Gastrocnemius medialis (tissue), 4 donors: ENCODE measurements at regions not wholly inside any gene's neighbourhood (a gene's known extent, or its start where the extent isn't known, plus 50 kb on each side); places are given as distances from the start of the nearest gene placed in this dataset.
"Not testable (repeated sequence)": the region's sequence is repeated elsewhere in the genome, so short reads cannot be mapped to it uniquely, and the experiment has no call there.

ENCODE experiments used
- ATAC-seq, 2 donors: fragments of 150-250 bp; one replicate each; pipeline ENCODE4 v1.9.1; 2016
- DNase-seq, 2 donors: peaks; one replicate each; pipeline ENCODE4 v3.0.0-alpha.2; 2019
- H3K27ac ChIP-seq, 4 donors: fragments of 200-600 bp; sonication (generic); 1 replicate in 1 of 4; 2 replicates in 3 of 4; pipeline ENCODE4 v1.5.1; 2016 to 2018; ENCODE audit warnings: mild to moderate bottlenecking in 2 of 4, moderate library complexity in 1 of 4
- H3K27me3 ChIP-seq, 3 donors: fragments of 200-600 bp; sonication (generic) in 2 of 3; 1 replicate in 1 of 3; 2 replicates in 2 of 3; pipeline versions ENCODE4 v1.5.1 to v1.6.0; 2016 to 2019; ENCODE audit warnings: mild to moderate bottlenecking in 1 of 3, moderate library complexity in 1 of 3
- H3K36me3 ChIP-seq, 2 donors: fragments of 200-600 bp; sonication (generic) in 1 of 2; one replicate each; pipeline ENCODE4 v1.5.1; 2017 to 2018
- H3K4me1 ChIP-seq, 2 donors: fragments of 200-600 bp; sonication (generic) in 1 of 2; one replicate each; pipeline ENCODE4 v1.5.1; 2016 to 2017; ENCODE audit warnings: mild to moderate bottlenecking in 2 of 2
- H3K4me3 ChIP-seq, 4 donors: fragments of 200-600 bp; sonication (generic) in 3 of 4; 1 replicate in 1 of 4; 2 replicates in 3 of 4; pipeline ENCODE4 v1.5.1; 2016 to 2019; ENCODE audit warnings: mild to moderate bottlenecking in 2 of 4
- H3K9me3 ChIP-seq, 3 donors: fragments of 200-600 bp; sonication (generic) in 2 of 3; 1 replicate in 1 of 3; 2 replicates in 2 of 3; pipeline ENCODE4 v1.5.1; 2016 to 2019
- POLR2A ChIP-seq, 2 donors: fragments of 450-650 bp; IDR thresholded peaks; one replicate each; pipeline ENCODE4 v1.6.1; 2017; ENCODE audit warnings: antibody characterized with exemption in 2 of 2, mild to moderate bottlenecking in 2 of 2, moderate library complexity in 2 of 2
- in situ Hi-C, 4 donors: fragments of 200-750 bp; cut with MboI; loops; one replicate each; pipeline versions ENCODE4 v1.15.0 to v1.8.0; 2017; ENCODE audit warnings: low sequenced_read_pairs in 4 of 4
- intact Hi-C: fragments of 100-400 bp; cut with DNase I; formaldehyde crosslinking; loops from one replicate; pipeline ENCODE4 v1.15.1; 2023; ENCODE audit warnings: low total_unique reads
- TF ChIP-seq, protein P1 (sequence below), 5 experiments: fragments of 450-650 bp in 3 of 5; fragments of 200-600 bp in 2 of 5; sonication (generic) in 2 of 5; IDR thresholded peaks in 4 of 5; conservative IDR thresholded peaks in 1 of 5; 1 replicate in 4 of 5; 2 replicates in 1 of 5; pipeline ENCODE4 v1.5.1; 2016 to 2019; ENCODE audit warnings: antibody characterized with exemption in 5 of 5, mild to moderate bottlenecking in 3 of 5, moderate library complexity in 3 of 5

DNA sequence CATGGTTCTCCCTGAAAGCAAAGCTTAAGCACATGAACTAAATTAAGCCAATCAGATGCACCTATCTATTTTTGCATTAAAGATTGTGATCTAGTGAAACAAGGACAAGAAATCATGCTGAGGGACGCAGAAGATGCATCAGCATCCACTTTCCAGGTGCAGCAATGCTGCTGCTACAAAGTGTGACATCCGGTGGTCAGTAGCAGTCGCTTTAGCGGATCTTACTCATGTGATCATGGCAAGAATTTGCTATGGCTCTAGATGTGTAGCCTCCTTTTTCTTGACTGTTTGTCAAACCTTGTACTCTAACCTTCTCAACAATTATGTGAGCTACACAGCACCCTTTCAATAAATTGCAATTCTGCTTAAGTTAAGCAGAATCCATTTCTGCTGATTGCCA lies 126.8 kb upstream of the SMLR1 start:
- H3K4me1 ChIP-seq = no peaks in the 10 kb centered on the region
- intact Hi-C loops (no loop called here), in situ Hi-C loops (loop anchor here in 3 of 4 donors (10.0 kb wide), 1 partner anchor 376 kb away; no protein-coding TSS in a partner anchor)
- H3K9me3 ChIP-seq = no peaks in the 10 kb centered on the region
- no peaks in the 10 kb centered on the region for H3K27me3 ChIP-seq
- no peak overlapping the region for H3K4me3 ChIP-seq
- no peaks in the 10 kb centered on the region for H3K36me3 ChIP-seq
- TF ChIP-seq, protein P1, sequence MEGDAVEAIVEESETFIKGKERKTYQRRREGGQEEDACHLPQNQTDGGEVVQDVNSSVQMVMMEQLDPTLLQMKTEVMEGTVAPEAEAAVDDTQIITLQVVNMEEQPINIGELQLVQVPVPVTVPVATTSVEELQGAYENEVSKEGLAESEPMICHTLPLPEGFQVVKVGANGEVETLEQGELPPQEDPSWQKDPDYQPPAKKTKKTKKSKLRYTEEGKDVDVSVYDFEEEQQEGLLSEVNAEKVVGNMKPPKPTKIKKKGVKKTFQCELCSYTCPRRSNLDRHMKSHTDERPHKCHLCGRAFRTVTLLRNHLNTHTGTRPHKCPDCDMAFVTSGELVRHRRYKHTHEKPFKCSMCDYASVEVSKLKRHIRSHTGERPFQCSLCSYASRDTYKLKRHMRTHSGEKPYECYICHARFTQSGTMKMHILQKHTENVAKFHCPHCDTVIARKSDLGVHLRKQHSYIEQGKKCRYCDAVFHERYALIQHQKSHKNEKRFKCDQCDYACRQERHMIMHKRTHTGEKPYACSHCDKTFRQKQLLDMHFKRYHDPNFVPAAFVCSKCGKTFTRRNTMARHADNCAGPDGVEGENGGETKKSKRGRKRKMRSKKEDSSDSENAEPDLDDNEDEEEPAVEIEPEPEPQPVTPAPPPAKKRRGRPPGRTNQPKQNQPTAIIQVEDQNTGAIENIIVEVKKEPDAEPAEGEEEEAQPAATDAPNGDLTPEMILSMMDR (IDR thresholded peaks at IDR 0.05 in 4 of 5, conservative IDR thresholded peaks at IDR 0.05 in 1 of 5) = no peak
- TF ChIP-seq POLR2A (IDR thresholded peaks at IDR 0.05) = no peak
- DNase-seq (no peak), ATAC-seq (no peak)
- H3K27ac ChIP-seq = no peak overlapping the region

DNA sequence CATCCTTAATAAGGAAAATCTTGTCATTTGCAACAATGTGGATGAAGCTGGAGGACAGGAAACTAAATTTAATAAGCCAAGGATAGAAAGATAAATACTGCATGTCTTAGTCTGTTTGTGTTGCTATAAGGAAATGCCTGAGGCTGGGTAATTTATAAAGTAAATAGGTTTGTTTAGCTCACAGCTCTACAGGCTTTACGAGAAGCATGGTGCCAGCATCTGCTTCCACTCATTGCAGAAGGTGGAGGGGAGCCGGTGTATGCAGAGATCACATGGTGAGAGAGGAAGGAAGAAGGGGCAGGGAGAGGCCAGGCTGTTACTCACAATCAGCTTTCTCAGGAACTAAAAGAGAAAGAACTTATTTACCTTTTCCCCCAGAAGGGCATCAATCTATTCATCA lies 118.9 kb upstream of the SMLR1 start:
- H3K4me1 ChIP-seq = no peaks in the 10 kb centered on the region
- no peaks in the 10 kb centered on the region for H3K36me3 ChIP-seq
- no peak overlapping the region for H3K27ac ChIP-seq
- no peak for TF ChIP-seq POLR2A (IDR thresholded peaks at IDR 0.05)
- TF ChIP-seq, protein P1 (IDR thresholded peaks at IDR 0.05 in 4 of 5, conservative IDR thresholded peaks at IDR 0.05 in 1 of 5) = no peak
- no peaks in the 10 kb centered on the region for H3K27me3 ChIP-seq
- no peak overlapping the region for H3K4me3 ChIP-seq
- DNase-seq (no peak), ATAC-seq (no peak)
- intact Hi-C loops (no loop called here), in situ Hi-C loops (loop anchor here in 3 of 4 donors (10.0 kb wide), 1 partner anchor 384 kb away; no protein-coding TSS in a partner anchor)
- H3K9me3 ChIP-seq = no peaks in the 10 kb centered on the region

DNA sequence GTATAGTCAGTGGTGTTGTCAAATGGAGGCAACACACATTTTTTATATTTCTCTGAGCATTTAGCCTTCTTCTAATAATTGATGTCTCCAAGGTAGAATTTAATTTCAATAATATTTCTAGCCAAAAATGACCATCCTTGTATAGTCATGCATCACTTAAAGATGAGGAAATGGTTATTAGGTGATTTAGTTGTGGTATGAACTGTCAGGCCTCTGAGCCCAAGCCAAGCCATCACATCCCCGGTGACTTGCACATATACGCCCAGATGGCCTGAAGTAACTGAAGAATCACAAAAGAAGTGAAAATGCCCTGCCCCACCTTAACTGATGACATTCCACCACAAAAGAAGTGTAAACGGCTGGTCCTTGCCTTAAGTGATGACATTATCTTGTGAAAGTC lies 115.6 kb upstream of the SMLR1 start:
- H3K27ac ChIP-seq, H3K36me3 ChIP-seq, ATAC-seq, DNase-seq, in situ Hi-C loops, H3K4me1 ChIP-seq, H3K4me3 ChIP-seq, intact Hi-C loops, H3K27me3 ChIP-seq, H3K9me3 ChIP-seq: not testable (repeated sequence)

DNA sequence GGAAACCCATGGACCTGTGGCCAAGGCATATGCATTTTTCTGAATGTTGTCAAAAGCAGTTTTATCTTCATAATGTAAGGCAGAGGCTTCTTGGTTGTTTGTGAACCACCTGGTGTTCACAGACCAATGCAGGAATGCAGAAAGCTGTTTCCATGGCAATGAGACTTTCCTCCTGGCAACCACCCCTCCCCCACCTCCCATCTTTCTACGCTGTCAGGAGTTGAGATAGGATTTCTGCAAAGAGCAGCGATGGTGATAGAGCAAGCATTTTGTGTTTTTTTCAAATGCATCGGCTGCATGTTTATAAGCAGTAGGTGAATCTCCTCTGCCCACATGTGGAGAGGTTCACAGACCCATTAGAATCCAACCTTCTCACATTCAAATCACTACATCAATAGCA lies 114.1 kb upstream of the SMLR1 start:
- no peaks in the 10 kb centered on the region for H3K4me1 ChIP-seq
- H3K9me3 ChIP-seq = no peaks in the 10 kb centered on the region
- intact Hi-C loops = no loop called here
- DNase-seq (no peak), ATAC-seq (no peak)
- in situ Hi-C loops = no loop called here
- no peaks in the 10 kb centered on the region for H3K27me3 ChIP-seq
- TF ChIP-seq, protein P1 (IDR thresholded peaks at IDR 0.05 in 4 of 5, conservative IDR thresholded peaks at IDR 0.05 in 1 of 5) = no peak
- no peak for TF ChIP-seq POLR2A (IDR thresholded peaks at IDR 0.05)
- no peaks in the 10 kb centered on the region for H3K36me3 ChIP-seq
- H3K4me3 ChIP-seq = no peak overlapping the region
- H3K27ac ChIP-seq = no peak overlapping the region

DNA sequence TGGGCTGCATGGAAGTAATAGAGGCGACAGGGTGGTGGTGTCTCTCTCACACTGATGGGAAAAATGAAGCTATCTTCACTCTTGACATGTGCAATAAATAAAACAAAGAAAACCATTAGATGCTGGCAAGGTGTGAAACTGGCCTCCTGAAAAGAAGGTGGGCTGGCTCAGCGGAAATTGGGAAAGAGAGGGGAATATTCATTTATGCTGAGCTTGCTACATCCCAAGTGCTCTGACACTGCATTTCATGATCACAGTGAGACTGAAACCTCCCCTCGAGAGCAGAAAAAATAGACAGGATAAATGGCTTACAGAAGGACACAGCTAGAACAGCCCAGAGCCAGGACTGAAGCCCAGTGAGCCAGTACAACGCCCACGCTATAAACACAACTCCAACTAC lies 112.1 kb upstream of the SMLR1 start:
- no peaks in the 10 kb centered on the region for H3K27me3 ChIP-seq
- in situ Hi-C loops = no loop called here
- no peak for TF ChIP-seq POLR2A (IDR thresholded peaks at IDR 0.05)
- TF ChIP-seq, protein P1 (IDR thresholded peaks at IDR 0.05 in 4 of 5, conservative IDR thresholded peaks at IDR 0.05 in 1 of 5) = no peak

More for the DNA sequence above, 112.1 kb upstream of the SMLR1 start:
- Histone ChIP-seq H3K4me3 (no peak overlapping the region), H3K4me1 (no peaks in the 10 kb centered on the region), H3K27ac (no peak overlapping the region), H3K36me3 (no peaks in the 10 kb centered on the region), H3K9me3 (no peaks in the 10 kb centered on the region)
- intact Hi-C loops = no loop called here
- ATAC-seq (no peak), DNase-seq (no peak)
